ENCODE measurements at regions not wholly inside any gene's neighbourhood (a gene's known extent, or its start where the extent isn't known, plus 50 kb on each side); places are given as distances from the start of the nearest gene placed in this dataset.

DNA sequence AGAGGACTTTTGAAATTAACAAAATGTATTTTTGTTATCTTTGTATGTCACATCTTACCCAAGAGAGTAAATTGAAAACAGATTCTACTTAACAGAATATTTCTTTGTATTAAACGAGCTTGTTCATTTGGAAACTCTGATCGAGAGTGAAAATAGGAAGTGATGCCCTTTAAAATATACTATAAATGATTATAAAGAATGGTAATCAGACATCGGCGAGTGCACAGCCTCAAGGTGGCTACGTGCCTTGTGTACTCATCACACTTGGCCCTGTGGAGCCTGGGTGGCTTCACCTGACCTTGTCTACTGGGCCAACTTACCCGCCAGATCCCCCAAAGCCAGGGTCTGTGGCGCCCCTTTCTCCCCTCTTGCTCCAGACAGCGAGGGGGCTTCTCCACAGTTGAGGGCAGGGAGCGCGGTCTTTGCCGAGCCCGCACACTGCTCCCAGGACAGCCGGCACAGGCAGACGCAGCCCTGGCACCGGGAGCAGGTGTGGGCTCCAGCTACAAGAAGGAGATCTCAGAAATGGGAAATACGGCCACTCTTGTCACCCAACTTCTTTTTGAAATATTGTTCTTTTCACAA lies 243.2 kb downstream of the CEMIP2 start:
- H3K4me3 ChIP-seq (ENCODE audit: low read depth, low read length), result no peak overlapping the region
- TF ChIP-seq, protein P1, sequence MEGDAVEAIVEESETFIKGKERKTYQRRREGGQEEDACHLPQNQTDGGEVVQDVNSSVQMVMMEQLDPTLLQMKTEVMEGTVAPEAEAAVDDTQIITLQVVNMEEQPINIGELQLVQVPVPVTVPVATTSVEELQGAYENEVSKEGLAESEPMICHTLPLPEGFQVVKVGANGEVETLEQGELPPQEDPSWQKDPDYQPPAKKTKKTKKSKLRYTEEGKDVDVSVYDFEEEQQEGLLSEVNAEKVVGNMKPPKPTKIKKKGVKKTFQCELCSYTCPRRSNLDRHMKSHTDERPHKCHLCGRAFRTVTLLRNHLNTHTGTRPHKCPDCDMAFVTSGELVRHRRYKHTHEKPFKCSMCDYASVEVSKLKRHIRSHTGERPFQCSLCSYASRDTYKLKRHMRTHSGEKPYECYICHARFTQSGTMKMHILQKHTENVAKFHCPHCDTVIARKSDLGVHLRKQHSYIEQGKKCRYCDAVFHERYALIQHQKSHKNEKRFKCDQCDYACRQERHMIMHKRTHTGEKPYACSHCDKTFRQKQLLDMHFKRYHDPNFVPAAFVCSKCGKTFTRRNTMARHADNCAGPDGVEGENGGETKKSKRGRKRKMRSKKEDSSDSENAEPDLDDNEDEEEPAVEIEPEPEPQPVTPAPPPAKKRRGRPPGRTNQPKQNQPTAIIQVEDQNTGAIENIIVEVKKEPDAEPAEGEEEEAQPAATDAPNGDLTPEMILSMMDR (IDR thresholded peaks at IDR 0.05; ENCODE audit: low read depth, low read length, missing control alignments), result no peak
- DNase-seq (ENCODE audit: low read depth), result no peak

DNA sequence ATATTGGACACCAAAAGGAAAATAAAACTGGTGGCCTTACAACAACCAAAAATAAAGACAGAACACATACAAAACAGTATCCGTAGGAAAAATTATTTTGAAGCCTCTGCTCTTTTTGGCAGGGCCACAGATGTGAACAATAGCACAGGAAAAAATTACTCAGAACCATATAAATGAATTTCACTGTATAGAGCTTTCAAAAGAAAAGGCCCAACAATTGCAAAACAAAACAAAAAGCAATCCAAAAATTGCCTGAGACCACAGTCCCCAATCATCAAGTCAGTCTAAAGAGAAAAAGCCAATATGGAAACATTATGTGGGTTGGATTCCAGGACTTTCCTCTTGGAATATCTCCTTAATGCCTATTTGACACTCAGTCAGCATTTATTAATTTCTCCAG lies 243.8 kb downstream of the CEMIP2 start:
- TF ChIP-seq, protein P1 (IDR thresholded peaks at IDR 0.05; ENCODE audit: low read depth, low read length, missing control alignments), result no peak
- DNase-seq (ENCODE audit: low read depth), result no peak
- H3K4me3 ChIP-seq (ENCODE audit: low read depth, low read length), result no peak overlapping the region

DNA sequence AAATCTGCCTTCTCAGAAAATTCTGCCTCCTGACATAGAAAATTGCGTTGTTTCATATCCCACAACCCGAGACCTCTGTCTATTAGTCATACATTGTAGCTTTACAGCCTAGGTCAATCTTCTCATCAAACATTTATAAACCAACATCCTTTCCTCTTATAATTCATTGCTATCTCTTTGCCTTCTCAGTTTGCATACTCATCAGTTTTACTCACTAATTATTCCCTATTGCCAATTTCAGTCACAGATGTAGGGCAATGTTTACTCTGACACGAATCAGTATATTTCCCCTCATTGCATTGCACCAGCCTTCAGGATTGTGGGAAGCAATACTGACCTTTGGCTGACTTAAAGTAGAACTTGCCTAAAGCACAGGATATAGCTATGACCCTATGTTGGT lies 247.2 kb downstream of the CEMIP2 start:
- no peak for DNase-seq (ENCODE audit: low read depth)
- TF ChIP-seq, protein P1 (IDR thresholded peaks at IDR 0.05; ENCODE audit: low read depth, low read length, missing control alignments), result no peak
- no peak overlapping the region for H3K4me3 ChIP-seq (ENCODE audit: low read depth, low read length)

DNA sequence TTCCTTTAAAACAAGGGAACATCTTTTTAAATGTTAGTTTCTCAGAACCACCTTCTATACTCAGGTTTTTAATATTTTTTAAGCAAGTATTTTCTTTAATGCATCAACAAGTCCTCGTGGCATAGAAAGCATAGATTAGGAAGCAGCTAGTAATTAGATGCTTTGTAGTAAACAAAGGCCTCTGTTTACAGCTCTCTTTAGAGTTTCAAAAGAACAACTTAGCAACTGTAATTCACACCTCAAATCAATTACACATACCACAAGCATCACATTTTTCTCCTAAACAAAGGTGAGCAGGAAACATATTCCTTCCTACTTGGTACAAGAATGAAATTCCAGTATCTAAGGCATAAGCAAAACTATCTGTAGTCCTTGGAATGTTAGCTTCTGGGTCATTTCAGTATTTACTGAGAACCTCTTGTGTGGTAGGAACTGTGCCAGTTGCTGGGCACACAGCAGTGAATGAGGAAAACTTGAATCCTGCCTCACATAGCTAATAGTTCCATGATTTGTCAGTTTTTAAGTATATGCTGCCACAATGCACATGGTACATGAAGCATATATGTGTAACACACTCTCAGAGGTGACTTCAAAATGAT lies 249.1 kb downstream of the CEMIP2 start:
- TF ChIP-seq, protein P1 (IDR thresholded peaks at IDR 0.05; ENCODE audit: low read depth, low read length, missing control alignments), result no peak
- no peak overlapping the region for H3K4me3 ChIP-seq (ENCODE audit: low read depth, low read length)
- DNase-seq (ENCODE audit: low read depth), result no peak

DNA sequence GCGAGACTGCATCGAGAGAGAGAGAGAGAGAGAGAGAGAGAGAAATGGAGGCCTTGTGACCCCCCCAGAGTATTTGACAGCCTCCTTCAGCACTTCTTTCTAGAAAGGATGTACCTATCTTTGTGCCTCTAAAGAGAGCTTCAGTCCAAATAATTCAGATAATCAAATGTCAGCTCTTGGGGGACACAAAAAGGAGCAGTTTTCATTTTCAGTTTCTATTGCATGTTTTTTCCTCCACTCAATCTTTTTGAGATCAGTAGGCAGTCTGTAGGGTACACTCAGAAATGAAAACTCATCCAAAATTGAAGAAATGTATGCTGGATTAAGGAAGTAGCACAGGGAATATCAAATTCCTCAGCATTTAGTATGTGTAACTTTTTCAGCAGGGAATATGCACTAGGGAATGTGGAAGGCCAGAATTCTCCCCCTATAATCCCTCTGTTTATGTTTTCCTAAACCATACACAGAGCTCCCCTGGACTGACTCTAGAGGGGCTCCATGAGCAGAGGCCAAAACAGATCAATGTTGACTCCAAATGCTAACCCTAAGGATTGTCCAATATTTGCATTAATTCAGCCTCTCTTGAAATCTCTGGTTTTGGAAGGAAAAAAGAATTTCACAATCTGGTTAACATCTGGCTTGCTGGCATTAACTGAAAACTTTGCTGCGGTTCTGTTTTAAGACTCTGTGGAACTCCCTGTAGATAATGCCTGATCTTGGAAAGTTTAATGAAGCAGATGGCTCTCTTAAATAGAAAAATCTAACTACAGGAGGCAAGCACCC lies 250.1 kb downstream of the CEMIP2 start:
- H3K4me3 ChIP-seq (ENCODE audit: low read depth, low read length), result no peak overlapping the region
- TF ChIP-seq, protein P1 (IDR thresholded peaks at IDR 0.05; ENCODE audit: low read depth, low read length, missing control alignments), result no peak
- DNase-seq (ENCODE audit: low read depth), result no peak

DNA sequence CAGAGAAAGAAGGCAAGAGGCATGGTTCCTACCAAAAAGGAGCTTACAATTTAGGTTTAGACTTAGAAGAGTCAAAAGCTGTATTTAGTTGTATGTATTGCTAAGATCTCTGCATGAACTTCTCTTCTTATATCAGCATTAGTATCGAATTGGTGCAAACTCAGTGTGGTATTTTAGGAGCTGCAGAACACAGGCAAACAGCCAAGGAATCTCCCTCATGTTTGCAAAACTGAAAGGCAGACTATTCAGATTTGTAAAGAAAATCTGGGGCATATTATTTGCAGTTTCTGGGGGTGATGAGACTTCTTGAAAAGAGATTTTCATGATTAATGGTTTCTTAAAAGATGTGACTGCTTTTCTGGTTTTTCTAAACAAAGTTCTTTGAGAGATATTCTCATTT lies 252.7 kb downstream of the CEMIP2 start:
- H3K4me3 ChIP-seq (ENCODE audit: low read depth, low read length), result no peak overlapping the region
- no peak for DNase-seq (ENCODE audit: low read depth)
- TF ChIP-seq, protein P1 (IDR thresholded peaks at IDR 0.05; ENCODE audit: low read depth, low read length, missing control alignments), result no peak

Measured in GM12864 (cell line).